HG02678 (cell line): ENCODE measurements at regions not wholly inside any gene's neighbourhood (a gene's known extent, or its start where the extent isn't known, plus 50 kb on each side); places are given as distances from the start of the nearest gene placed in this dataset.

Experiments
- ATAC-seq: cut with Tn5 transposase; IDR thresholded peaks from one replicate; pipeline ENCODE4 v1.9.1; 2021; ENCODE audit warnings: mild to moderate bottlenecking, moderate library complexity; ENCODE audit not compliant: unreplicated experiment

DNA sequence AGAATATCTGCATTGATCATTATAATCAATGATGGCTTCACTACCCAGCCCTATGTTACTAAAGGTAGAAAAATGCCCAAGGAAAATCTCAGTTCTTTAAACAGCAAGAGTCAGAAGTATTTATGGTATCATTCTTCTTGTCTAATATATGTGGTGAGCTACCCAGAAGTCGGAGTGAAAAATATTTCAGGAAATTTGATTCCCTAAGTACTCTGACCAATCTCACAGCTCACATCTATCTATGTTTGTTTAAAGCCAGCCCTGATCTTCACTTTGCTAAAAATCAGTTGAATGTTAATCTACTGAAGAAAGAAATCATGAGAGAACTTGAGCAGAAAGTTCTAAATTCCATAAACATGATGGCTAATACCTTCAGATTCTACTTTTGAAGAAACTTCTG is 522.9 kb upstream of the SLIT2 start:
- ATAC-seq: no peak

DNA sequence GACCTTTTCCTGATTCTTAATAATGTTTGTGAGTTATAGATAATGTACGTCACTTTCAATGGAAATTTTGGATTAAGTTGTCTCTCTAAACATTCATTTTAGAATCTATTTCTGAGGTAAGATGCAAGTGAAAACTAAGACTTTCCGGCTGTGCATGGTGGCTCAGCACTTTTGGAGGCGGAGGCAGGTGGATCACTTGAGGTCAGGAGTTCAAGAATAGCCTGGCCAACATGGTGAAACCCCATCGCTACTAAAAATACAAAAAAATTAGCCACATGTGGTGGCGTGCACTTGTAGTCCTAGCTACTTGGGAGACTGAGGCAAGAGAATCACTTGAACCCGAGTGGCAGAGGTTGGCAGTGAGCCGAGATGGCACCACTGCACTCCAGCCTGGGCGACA is 524.6 kb upstream of the SLIT2 start:
- ATAC-seq: no peak

DNA sequence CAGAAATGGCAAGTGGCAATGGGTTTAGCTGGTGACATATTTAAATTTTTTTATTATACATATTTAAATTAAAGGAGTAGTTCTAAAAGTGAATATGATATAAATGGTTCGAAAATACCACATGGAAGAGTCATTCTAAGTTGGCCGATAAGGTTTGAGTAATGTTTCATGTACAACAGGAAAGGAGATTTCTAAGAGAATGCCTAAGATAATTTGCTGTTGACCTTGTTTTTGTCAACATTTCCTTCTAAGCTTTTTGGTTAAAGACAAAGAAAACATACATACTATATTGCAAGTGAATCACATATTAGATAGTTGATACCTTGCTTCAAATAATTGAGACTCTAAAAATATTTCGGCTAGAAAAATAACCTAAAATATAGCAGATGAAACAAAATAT is 526.6 kb upstream of the SLIT2 start:
- no peak for ATAC-seq

DNA sequence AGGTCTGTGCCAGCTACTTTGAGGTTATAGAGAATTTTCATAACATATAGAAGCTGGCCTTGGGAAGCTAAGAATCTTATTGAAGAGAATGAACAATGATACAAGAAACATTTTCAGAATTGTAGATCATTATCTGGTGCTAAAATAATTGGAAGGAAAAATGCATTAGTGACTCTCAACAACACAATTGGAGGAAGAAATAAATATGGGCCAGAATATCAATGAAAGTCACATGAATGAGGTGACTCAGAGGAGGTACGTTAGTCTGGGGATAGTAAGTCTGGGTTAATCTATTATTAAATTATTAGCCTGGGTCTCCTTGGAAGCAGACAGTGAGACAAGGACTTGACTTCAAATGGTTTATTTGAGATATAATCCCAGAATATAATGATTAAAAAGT is 529.3 kb upstream of the SLIT2 start:
- ATAC-seq: no peak

DNA sequence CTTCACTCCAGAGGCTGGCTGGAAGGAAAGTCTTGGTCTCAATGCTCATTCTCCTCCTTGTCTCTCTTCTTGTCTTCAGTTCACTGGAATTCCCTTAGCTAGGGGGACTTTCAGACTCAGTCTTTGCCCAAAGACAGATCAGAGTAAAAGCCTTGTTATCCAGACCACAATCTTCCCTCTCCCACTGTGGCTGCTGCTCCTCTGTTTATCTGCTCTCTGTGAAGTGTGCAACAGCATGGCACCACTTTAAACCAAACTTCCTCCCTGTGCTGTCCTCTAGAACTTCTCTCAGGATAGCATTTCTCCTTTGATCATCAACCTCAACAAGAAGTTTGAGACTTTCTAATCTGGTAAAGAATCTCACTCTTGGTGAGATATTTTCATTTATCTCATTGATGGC is 530.1 kb upstream of the SLIT2 start:
- ATAC-seq: no peak

DNA sequence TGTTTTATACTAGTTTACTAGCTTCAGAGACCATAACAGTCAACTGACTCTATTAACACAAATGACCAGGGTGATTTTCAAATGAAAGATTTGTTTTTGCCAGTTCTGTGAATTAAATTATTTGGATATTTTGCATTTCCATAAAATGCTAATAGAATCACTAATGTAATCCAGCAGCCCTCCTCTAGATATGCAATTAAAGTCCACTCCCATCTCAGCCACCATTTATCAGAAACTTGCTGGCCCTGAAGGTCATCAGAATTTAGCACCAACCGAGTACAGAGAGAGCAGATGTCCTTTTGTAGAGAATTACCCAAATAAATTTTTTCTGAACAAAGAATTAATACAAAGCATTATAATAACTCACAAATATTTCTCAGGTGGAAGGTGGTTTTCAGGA is 531.1 kb upstream of the SLIT2 start:
- ATAC-seq: no peak

DNA sequence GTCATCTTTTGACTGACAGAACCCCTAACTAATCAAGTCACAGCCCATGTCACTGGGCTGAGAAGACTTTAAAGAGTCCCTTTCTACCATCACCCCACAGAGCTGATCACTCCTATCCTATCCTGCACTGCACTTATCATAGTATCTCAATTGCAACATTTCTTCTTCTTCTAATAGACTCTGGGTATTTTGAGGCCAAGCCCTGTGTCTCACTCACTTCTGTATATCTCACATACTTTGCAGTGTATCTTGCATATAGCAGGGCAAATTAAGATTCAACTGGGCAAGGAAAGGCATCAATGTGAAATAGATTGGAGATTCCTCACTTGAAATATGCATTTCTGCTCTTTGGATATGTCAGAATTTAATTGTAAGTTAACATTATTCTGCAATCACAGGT is 531.5 kb upstream of the SLIT2 start:
- no peak for ATAC-seq

DNA sequence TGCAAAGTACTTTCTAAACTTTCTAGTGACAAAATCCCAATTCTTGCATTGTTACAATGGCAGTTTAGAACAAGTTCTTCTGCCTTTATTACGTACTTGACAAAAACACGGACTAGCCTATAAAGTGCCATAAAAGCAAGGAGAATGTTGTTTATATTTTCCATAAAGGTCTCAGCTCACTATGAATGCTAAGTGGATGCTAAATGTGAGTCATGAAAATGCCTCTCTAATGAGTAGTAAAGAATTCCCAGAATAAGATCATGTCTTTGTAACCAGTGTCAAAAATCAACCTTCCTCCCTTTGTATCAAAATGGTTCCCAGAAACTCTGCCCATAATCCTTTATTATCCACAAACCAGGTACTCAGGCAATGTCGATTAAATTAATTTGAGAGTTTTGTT is 539.8 kb upstream of the SLIT2 start:
- ATAC-seq: no peak

DNA sequence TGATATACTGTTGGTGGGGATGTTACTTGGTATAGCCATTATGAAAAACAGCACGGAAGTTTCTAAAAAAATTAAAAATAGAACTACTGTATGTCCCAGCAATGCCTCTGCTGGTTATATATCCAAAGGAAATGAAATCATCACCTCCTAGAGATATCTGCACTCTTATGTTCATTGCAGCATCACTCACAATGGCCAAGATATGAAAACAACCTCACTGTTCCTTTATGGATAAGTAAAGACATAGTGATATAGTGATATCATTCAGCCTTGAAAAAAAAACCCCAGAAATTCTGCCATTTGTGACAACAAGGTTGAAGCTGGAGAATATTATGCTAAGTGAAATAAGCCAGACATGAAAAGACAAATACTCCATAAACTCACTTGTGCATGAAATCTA is 543.8 kb upstream of the SLIT2 start:
- no peak for ATAC-seq

DNA sequence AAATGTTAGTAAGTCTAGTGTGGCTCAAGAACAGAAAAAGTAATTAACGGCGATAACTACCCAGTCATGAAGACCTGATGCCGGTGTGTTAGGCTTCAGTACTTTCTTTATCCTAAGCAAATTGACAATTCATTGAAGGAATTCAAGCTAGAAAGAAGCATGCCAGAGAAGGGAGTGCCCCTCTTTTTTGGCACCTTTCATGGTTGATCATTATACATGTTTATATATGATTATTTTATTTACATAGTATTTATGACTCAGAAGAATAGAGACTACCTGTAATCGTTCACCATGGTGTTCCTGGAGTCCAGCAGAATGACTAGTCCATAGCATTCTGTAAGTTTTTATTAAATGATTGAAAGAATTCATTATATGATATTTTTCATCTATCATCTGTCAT is 548.3 kb upstream of the SLIT2 start:
- ATAC-seq: no peak

DNA sequence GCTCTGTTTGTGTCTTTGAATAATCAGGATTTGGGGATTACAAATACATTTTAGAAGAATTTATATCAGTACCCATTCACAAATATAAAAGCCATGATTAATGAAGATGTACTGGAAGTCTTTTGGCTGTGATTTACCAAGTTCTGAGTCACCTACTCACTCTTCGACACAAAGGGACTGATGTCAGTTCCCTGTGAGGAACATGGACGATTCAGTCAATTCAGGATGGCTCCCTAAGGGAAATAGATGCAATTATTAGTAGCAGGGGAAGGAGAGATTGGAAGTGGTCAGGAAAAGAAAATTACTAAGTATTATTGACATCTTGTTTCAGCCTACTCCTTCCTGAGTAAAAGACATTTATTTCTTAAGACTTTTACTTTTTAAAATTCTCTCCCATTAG is 550.7 kb upstream of the SLIT2 start:
- no peak for ATAC-seq

DNA sequence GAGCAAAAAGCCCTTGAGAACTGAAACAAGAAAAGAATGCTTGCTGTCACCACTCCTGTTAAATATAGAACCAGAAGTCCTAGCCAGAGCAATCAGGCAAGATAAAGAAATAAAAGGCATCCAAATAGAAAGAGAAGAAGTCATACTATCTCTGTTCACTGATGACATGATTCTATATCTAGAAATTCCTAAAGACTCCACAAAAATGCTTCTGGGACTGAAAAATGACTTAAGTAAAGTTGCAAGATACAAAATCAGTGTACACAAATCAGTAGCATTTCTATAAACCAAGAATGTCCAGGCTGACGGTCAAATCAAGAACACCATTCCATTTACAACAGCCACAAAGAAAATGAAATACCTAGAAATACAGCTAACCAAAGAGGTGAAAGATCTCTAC is 552.7 kb upstream of the SLIT2 start:
- no peak for ATAC-seq

DNA sequence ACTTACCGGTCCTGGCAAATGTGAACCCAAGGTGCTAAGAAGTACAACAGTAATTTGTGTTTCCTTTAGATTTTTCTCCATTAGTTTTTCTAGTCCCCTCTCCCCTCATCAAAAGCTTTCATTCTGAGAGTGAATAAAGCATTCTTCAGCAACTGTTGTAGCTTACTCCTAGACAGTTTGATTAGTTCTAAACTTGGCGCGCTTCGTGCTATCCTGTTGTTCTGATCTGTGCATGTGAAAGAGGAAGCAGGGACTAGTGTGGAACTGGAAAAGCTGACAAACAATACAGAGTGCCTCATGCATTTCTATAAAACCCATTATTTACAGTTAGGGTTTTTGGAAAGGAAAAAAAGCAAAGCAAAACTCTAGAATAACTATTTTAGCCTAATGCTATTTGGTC is 556.9 kb upstream of the SLIT2 start:
- ATAC-seq: no peak

DNA sequence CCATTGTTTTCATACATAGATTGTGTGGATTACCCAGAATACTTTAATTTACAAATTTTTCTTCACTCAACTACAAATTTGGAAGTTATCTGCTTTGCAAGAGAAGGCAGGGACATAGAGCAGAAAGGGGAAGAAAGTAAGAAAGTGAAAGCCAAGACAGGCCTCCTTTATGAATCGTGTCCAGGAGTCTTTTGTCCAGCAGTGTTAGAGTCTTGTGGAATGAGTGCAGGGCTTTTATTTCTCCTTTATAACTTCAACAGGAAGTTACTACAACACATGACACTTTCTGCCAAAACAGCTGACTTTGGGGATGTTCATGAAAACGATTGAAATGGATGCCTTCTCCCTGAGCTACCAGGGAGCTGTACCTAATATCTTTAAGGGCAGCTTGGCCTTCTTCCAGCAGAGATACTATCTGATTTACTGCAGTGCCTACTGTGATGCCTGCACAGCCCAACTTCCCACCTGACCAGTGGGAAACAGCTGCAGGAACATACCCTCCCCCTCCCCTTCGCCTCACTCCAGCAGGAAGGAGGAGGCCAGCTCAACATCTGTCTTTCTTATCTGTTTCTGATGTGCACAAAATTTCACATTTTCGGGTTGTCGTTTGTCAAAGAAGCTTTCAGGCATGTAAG is 557.7 kb upstream of the SLIT2 start:
- ATAC-seq: no peak

DNA sequence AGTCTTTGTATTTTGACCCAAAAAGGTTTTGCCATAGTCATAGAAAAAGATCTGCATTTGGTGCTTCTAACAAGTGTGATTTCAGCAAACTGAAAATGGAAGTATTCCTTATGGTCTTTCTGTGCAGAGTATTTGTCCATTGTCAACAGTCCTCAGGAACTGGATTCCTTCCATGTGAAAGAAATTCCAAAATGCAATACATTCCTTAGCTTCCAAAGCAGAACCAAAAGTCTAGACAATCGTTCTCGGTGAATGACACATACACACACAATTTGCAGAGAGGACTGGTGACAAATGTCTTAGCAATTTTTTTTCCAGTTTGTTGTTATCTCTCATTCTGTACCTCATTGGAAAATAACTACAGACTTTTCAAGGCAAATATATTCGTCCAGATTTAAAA is 562.2 kb upstream of the SLIT2 start:
- ATAC-seq: no peak

DNA sequence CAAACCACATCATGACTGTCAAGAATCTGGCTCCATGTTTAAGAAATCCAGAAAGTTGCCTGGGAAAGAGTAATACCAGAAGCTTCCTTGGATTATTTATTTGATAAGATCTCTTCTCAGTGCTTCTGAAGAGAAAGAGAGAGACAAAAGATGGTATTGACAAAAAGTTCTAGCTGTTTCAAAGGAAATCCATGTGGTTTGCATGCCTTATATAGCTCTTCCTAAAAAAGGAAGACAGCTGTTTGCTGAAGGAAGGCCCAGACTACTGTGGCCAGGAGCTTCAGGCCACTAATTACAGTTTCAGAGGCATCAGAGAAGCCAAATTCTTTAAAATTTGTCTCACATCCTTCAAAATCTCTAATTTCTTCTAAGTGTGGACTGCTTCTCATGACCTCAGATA is 565.2 kb upstream of the SLIT2 start:
- ATAC-seq: no peak

DNA sequence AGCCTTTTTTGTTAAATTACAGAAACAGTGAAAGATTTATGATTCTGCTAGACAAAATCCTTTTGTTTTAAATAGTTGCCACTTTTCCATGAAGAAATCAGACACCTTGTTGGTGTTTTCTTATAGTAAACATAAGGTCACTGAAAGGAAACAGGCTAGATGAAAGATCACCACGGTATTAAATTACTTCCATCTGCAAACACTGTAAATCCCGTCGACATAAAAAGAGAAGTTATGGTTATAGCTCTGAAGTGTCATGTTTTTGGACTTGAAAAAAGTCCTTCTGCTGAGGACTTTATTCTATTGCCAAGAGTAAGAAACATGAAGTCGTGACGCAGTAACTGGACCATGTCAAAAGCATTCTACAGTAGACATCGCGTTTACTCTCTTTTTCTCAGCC is 567.6 kb upstream of the SLIT2 start:
- ATAC-seq: no peak

DNA sequence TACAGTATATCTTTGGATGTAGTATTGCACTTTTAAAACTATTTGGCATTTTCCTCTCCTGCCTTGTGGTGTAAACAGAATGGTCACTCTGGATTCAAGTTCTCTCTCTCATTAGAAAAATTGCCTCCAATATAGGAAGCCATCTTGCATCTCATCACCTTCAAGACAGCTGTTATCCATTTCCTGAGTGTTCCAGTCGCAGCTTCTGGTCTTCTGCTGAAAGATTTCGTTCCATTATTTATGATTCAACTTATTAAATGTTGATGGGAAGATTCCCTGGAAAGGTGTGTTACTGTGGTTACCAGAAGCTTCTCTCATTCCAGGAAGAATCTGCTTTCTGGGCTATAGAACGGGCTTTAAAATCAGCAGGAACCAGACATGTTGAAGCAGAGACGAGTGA is 568.3 kb upstream of the SLIT2 start:
- no peak for ATAC-seq

DNA sequence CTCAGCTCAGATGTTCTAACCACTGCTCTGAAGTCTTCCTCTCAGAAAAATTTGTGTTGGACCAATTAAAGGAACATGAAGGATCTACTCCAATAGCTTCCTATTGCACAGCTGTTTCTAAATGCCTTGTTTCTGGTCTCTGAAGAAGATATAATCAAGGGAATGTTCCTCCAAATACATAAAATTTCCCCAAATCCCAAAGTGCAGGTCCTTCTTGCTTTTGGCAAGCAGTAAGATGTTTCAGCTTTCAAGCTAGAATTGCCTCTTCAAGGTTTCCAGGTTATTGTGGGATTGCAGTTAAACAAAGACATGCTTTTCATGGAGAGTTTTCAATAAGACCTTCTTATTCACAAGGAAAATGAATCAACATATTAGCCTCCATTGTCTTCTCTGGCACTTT is 574.5 kb upstream of the SLIT2 start:
- ATAC-seq: no peak

DNA sequence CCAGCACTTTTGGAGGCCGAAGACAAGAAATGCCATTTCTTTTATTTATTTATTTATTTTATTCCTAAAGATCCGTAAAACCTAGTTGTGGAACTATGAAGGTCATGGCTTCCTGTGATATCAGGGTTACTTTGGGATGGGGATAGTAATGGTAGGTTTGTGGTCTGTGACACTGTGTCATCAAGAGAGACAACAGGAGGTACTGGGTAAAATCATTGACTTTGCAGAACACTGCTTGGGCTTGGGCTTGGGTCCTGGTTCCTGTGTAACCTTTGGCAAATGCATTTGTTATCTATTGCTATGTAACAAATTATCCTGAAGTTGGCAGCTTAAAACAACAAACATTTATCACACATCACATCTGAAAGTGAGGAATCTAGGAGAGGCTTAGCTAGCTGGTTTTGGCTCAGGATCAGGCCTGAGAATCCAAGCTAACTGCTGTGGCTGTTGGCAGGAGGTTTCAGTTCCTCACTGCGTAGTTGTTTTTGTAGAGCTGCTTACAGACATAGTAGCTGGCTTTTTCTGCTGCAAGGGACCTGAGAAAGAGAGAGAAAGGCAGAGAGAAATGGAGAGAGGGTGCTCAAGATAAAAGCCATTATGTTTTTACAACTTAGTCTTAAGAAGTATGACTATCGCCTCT is 576.4 kb upstream of the SLIT2 start:
- ATAC-seq: no peak

DNA sequence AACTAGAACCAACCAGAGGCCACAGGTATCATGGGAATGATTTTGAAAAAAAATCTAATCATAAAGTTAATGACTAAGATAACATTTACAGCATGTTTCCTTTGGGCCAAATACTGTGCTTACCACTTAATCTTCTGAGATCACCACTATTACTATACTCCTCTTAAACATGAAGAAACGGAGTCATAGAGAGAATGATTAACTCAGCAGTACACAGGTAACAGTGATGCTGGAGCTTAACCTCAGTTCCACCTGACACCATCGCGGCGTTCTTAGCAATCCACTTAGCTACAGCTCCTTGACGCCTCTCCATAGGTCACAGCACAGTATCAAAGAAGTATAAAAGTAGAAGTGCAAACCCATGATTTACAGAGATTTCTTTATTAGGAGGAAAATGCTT is 592.6 kb upstream of the SLIT2 start:
- no peak for ATAC-seq

DNA sequence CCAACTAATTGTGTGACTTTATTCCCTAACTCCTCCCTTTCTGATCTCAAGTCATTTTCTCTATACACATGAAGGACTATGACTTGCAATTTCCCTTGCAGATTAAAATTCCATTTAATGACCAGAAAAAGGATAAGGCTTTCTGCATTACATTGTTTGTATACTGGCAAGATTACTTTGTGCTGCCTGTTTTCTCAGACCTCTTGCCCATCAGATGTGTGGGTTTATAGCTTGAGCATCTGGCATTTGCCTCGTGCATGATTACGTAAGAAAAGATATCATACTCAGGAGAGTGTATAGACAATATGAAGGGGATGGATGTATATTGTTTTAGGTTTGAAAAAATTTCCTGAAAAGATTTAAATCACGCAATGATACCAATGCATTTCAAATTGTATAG is 593.8 kb upstream of the SLIT2 start:
- ATAC-seq: no peak

DNA sequence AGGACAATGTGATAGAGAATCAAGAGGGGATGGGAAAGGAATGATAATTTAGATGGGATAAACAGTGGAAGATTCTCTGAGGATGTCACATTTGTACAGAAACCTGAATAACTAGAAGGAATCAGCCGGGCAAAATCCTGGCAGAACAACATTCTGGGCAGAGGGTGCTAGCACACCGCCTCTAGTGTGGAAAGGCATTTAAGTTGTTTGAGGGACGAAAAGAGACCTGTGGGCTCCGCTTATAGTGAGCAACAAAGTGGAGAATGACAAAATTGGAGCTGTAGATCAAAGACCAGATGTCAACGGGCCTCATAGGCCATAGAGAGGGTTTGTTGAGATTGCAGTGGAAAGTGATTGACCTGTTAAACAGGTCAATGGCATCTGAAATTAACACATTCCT is 596.0 kb upstream of the SLIT2 start:
- ATAC-seq: no peak
